HG03558 (cell line): ENCODE measurements at regions not wholly inside any gene's neighbourhood (a gene's known extent, or its start where the extent isn't known, plus 50 kb on each side); places are given as distances from the start of the nearest gene placed in this dataset.
"Not testable (repeated sequence)": the region's sequence is repeated elsewhere in the genome, so short reads cannot be mapped to it uniquely, and the experiment has no call there.

Source experiments
- ATAC-seq: cut with Tn5 transposase; IDR thresholded peaks from one replicate; pipeline ENCODE4 v1.9.1; 2021; ENCODE audit warnings: moderate number of reproducible peaks; ENCODE audit not compliant: unreplicated experiment; ENCODE audit errors: extremely low read depth

DNA sequence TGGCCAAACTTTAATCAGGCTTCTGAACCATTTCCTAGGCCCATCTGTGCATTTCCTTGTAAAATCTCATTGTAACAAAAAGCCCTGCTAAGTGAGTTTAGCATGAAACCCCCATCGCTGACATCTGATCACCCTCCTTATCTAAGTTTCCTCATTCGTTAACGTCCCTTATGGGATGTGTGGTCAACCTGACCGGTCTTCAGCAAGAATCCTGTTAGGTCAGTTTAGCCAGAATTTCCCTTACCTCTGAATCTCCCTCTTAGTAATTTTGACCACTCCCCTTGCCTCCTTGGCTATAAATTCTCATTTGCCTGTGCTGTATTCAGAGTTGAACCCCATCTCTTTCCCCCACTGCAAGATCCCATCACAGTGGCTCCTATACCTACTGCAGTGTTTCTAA is 239.3 kb downstream of the RMST start:
- ATAC-seq: no peak

DNA sequence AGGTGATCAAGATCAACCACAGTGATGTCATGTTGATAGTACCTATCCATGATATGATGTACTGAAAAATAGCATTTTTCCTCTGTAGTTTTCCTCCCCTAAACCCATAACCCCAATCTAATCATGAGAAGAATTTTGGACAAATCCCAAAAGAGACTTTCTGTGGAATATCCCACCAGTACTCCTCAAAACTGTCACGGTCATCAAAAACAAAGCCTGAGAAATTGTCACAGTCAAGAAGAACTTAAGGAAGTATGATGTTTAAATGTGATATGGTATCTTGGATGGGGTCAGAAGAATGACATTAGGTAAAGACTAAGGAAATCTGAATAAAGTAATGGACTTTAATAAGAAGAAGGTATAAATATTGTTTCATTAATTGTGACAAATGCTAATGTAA is 248.8 kb downstream of the RMST start:
- ATAC-seq: no peak

DNA sequence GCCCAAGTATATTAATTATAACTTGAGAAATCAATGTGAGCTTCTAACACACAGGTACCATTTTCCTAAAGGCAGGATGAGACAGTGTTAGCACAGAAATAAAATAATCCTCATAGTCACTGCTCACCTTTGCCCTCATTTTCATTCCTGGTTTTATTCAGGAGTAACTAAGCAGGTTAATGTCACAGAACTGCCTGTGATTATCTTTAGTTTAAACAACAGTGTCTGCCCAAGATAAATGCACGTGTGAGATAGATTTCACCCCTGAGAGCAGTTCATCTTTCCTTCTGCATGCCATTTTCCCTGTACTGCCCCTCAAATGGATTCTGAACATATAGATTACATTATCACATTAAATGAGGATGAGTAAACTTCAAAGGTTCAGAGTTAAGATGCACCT is 250.7 kb downstream of the RMST start:
- no peak for ATAC-seq

DNA sequence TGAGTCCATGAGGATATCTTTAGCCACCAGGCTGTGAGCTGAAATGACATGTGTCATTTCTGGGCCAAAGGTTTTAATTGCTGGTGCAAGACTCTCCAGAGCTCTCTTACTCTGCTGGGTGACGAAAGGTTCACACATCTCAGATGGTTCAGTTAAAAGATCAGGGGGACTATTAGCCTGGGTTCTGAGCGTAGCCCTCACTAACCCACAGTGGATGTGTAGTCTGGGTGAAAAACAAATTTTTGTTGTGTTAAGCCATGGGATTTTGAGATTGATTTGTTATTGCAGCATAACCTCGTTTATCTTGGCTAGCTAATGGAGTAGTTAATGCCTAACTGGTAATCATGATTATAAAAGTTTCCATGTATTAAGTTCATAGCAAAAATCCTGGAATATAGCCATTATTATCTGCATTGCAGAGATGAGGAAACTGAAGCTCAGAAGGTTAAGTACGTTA is 251.5 kb downstream of the RMST start:
- ATAC-seq: no peak

DNA sequence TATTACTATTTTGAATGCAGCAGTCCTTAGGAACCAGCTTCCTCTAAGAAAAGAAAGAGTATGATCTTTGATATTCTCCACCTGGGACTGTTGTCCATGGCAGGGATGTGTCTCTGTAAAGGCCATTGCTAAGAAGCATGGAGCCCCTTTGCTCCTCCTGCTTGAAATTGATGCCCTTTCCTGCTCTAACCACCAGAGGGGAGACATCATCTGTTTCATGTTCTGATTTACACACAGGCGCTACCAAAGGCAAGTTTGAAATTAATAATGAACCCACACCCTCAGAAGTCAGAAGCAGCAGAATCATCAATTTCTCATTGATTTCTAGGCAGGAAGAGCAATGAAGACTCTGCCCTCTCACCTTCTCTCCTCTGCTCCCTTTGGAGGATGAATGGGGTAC is 253.8 kb downstream of the RMST start:
- ATAC-seq: no peak

DNA sequence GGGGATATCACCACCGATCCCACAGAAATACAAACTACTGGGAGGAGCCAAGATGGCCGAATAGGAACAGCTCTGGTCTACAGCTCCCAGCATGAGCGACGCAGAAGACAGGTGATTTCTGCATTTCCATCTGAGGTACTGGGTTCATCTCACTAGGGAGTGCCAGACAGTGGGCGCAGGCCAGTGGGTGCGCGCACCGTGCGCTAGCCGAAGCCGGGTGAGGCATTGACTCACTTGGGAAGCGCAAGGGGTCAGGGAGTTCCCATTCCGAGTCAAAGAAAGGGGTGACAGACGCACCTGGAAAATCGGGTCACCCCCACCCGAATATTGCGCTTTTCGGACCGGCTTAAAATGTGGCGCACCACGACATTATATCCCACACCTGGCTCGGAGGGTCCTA is 261.2 kb downstream of the RMST start:
- not testable (repeated sequence) for ATAC-seq

DNA sequence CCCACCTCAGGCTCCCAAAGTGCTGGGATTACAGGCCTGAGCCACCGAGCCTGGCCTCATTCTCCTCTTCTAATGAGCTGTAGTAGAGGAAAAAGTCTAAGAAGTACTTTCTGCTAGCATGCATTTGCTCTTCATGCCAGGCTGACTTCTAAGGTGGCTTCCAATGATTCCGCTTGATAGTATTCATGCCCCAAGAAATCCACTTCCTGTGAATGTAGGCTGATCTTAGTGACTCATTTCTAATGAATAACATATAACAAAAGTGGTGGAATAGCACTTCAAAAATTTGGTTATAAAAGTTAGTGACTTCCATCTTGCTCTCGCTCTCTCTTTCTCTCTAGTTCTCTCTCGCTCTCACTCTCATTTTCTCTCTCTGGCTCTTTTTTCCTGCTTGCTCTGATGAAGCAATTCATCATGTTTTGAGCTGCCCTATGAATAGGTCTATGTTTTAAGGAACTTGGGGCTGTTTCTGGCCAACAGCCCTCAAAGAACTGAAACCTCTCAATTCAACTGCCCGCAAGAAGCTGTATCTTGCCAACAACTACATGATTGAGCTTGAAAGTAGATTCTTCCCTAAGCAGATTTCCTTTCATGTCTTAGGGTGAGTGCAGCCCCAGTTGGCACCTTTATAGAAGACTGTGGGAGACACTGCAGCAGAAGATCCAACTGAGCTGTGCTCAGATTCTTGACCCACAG is 282.9 kb downstream of the RMST start:
- no peak for ATAC-seq

DNA sequence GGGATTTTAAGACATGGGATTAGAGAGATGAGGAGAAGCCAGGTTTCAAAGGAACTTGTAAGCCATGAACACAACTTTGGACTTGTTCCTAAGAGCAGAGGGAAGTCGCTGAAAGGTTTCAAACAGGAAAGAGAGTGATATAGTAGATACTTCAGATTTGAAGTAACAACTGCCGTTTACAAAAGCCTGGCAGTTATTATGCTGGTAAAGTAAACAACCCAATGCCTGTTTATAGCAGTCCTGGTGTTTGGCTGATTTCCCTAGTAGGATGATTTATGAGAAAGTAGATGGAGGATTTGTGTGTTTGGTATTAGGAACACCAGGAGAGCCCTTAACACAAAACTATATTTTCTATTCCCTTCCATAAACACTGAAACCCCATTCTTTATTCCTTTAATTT is 285.7 kb downstream of the RMST start:
- no peak for ATAC-seq

DNA sequence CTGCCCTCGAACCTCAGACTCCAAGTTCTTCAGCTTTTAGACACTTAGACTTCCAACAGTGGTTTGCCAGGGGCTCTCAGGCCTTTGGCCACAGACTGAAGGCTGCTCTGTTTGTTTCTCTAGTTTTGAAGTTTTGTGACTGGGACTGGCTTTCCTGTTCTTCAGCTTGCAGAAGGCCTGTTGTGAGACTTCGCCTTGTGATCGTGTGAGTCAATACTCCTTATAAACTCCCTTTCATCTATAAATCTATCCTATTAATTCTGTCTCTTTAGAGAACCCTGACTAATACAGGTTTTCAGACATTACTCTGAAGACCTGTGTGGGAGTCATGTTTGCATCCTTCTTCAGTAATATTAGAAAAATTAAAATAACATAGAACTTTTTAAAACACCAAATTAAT is 289.1 kb downstream of the RMST start:
- ATAC-seq: no peak

DNA sequence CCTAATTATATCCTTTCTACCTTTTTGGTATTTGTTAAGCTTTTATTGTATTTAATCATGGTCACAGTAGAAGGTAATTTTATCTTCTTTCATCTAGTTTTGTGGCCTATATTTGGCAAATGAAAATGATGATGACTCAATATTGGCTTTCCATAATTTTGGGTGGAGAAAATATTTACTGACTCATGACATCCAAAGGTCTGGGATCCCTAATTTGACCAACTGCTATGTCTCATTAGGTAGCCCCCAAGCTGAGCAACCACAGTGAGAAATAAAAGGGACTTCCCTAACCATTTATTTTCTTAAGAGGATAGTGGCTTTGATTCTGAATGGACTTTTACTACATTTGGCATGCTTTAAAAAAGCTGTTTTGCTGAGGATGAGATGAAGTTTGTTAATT is 289.5 kb downstream of the RMST start:
- ATAC-seq: no peak

DNA sequence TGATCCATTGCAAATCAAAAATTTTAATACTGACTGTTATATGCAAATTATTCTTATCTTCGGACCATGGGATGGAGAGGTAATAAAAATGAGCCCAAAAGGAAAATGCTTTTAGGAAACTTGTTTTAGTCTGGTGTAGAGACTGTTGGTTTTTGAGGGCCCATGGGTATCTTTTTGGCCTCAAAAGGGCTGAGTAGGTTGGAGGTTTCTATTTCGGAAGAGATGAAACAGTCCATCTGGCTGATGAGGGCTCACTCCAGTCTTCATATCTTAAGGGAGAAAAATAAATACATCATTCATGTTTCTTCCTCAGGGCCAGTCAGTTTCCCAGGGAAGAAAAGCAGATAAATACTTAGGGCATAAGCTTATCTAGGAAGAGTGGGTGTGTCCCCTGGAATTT is 290.7 kb downstream of the RMST start:
- no peak for ATAC-seq

DNA sequence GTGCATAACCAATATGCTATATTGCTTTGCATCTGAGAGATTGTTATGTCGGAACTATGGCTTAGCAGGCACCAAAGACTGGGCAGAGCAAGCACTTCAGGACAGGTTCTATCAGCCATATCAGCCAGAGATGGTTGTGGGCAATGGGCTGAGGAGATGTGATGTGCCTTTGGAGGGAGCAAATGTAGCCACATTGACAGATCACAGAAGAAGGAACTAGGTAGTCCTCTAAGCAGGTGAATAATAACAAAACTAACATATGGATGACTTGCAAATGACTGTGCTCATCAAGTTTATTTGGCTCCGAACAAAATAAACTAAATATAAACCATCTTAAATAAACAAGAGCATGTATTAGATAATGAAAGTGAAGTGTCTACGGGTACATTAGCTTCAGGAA is 291.7 kb downstream of the RMST start:
- no peak for ATAC-seq

DNA sequence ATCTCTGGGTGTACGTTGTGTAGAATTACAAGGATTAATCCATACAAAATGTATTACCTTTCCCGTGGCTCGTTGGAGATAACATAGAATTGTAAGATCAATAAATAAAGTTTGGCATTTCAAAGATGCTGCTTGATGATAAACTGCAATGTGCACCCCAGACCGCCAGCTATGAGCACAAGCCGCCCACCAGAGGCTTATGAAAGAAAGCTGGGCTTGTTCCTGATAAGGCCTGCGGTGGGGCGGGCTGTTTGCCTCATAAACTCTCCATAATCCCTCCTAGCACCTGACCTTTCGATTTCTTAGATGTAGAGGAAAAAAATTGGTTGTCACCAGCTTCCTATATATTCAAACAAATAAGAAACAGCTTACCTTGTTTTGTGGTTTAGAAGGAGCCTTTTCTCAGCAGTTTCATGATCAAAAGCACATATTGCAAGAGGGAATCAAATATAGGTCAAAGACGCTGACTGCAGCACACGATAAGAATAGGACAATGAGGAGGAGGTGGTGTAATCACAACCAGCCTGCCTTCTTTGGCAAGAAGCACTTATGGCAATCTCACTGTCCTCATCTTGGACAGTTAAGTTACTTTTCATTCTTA is 293.6 kb downstream of the RMST start:
- ATAC-seq: no peak

DNA sequence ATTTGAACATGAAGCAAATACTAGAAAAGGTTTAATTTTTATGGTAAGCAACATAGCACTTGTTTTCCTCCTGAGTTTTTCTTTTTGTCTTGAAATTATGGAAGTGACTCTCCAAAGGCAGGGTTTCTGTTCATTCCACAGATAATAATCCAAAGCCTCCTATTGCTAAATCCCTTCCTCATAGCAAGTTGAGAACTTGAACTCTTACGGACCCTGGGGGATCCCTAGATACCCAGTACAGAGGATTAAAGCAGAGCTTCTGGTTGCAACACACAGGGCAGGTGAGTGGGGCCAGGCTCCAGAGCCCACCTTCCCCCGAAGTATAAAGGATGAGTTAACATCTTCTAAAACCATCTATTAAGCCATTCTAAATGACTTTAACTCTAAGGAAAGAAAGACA is 294.1 kb downstream of the RMST start:
- ATAC-seq: no peak

DNA sequence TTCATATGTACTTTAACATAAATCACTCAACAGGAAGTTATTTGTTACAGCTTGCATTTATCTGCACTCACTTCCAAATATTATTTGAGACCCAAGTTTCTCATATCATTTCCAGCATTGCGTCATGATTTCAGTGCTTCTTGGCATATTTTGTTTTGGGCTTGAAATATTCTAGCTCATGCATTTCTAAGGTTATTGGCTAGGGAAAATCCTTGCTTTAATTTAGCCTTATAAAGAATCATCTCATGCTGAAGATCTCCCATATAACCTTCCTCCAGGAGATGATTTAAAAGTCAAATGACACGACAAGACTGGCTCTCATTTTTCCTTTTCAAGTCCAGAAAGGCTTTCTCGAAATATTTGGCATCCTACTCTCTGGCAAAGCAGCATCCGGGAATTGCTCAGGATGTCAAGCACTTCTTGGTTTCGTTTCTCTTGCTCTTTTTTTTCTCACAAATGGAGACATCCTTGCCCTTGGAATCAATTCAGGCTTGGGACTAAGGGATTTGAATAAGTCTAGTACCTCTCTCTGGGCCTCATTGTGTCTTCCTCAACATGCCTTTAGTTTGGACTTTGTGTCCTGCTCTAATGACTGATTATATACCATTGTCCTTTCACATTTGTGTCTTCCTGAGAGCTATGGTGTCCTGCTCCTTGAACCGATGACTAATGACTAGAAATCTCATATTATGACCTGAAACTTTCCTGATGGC is 295.0 kb downstream of the RMST start:
- no peak for ATAC-seq

DNA sequence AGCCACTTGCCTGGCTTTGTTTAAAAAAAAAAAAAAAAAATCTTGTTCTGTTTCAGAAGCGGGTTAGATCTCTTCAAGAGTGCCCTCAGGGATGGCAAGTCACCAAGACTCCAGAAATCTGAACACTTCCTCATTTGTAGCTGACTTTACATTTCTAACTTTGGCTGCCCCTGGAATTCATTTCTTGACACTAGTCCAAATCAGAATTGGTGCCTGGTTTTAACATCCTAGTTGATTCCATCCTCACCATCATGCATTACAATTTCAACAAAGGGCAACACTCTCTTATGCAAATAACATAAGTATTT is 295.5 kb downstream of the RMST start:
- no peak for ATAC-seq

DNA sequence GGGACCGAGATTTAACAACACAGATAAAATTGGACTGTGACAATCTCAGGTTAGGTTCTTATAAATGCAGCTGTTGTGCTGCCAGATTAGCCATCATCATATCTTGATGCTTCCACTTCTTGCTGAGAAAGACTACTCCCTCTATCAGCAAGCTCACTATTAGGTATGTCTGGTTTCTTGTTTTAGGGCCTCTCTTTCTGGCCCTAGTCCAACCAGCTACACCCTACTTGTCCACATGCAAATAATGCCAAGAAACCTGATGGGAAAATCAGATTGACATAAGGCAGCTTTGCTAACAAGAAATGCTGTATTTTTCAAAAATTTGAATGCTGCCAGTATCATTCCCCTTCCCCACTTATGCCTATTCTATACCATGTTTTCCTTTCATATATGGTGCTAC is 296.0 kb downstream of the RMST start:
- ATAC-seq: no peak

DNA sequence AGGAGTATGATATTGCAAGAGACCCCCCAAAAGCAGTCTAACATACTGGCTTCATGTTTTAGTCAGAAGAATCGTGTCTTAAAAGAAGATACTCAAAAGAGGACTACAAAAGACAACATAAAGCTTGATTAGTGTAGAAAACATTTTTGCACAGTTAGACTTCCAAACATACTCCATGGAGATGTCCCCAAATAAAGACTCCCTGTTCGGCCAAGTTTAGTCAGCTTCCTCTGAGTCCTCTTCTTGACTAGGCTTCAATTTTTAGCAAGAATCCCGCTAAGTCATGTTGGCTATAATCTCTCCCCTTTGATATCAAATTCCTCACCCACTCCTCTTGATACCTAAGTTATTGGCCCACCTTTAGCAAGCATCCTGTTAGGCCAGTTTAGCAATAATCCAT is 298.0 kb downstream of the RMST start:
- no peak for ATAC-seq

DNA sequence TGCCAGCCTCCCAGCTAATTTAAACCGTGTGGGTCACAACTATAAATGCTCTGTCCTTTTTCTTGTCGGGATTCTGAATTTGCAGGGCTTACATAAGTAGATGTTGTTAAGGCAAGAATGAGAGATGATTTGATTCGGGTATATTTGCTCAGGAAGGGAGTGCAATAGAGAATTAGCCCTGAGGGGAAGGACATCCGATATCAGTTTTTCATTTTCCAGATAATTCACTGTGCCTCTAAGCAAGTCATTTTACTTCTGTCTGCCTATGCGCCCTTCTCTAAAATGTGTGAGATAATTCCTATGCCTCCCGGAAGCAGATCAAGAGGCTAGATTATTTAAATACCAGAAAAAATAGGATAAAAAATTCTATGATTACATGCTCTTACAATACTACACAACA is 300.5 kb downstream of the RMST start:
- ATAC-seq: no peak

DNA sequence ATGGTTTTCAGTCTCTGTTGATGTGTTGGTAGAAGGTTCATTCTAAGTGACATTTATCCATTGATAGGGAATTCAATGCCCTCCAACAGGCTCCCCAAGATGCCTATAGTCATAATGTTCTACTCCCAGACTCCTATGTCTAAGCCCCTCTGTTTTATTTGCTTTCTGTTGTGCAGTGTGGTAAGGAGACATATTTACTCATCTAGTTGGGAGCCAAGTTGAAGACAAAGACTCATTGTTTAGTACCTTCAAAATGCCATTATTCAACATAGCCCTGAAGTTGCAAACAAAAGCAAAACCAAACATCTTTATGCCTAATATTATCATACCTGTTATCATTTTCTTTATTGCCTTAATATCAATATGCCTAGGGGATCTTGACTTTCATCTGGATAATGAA is 302.1 kb downstream of the RMST start:
- no peak for ATAC-seq

DNA sequence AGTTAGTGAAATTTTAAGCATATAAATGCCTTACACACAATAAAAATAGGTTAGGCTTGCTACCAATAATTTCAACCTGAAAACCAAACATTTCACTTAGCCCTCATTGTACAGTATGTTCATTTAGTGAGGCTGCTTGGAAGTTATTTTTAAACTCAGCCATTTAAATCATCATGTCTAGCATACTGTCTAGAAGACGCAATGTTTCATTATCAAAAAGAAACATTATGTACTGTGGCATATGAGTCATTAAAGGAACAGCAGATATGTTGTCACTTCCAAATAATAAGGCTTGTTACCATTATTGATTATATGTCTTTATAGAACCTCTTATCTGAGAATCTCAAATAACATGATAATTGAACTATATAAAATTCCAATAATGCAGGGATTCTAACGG is 304.7 kb downstream of the RMST start:
- ATAC-seq: no peak

DNA sequence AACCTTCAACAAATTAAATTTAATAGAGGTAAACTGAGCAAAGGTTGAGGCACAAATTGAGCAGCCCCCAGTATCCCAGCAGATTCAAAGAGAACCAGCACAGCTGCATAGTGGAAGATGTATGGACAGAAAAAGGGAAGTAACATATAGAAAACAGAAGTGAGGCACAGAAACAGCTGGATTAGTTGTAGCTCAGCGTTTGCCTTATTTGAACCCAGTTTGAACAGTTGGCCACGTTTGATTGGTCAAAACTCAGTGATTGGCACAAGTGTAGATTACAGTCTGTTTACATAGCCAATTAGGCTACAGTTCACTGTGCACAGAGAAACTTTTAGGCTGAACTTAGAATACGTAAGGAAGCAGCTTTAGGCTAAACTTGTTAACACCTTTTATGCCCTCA is 315.5 kb downstream of the RMST start:
- no peak for ATAC-seq
